ENCODE measurements at regions not wholly inside any gene's neighbourhood (a gene's known extent, or its start where the extent isn't known, plus 50 kb on each side); places are given as distances from the start of the nearest gene placed in this dataset.

DNA sequence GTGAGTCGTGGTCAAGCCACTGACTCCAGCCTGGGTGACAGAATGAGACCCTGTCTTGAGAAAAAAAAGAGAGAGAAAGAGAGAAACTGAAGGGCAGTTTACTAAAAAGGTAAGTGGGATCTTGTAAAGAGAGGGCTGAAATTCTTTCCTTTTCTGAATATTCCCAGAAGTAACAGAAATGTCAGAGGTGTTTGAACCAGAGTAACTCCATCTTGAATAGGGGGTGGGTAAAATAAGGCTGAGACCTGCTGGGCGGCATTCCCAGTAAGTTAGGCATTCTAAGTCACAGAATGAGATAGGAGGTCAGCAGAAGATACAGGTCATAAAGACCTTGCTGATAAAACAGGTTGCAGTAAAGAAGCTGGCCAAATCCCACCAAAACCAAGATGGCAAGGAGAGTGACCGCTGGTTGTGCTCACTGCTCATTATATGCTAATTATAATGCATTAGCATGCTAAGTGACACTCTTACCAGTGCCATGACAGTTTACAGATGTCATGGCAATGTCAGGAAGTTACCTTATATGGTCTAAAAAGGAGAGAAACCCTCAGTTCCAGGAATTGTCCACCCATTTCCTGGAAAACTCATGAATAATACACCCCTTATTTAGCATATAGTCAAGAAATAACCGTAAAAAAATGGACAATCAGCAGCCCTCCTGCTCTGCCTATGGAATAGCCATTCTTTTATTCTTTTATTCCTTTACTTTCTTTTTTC lies 1334.3 kb upstream of the ZEB2 start:
- DNase-seq (ENCODE audit: low read depth in 2 of 2): no peak

DNA sequence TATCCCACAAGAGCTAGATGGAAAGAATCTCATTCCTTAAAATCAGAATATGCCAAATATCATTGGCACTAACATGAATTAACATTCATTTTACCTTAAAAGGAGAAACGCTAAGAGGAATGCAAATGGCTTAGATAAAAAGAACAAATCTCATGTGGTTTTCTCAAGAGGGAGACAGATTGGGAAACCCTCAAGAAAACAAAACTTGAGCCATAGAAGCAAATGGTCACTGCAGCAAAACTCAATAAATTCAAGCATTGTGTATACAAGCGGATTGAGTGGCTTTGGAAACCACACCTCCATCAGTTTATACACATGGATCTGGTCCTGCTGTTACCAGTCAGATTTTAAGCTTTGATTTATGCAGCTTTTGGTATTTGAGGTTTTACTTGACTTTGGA lies 1331.8 kb upstream of the ZEB2 start:
- DNase-seq (ENCODE audit: low read depth in 2 of 2): no peak

DNA sequence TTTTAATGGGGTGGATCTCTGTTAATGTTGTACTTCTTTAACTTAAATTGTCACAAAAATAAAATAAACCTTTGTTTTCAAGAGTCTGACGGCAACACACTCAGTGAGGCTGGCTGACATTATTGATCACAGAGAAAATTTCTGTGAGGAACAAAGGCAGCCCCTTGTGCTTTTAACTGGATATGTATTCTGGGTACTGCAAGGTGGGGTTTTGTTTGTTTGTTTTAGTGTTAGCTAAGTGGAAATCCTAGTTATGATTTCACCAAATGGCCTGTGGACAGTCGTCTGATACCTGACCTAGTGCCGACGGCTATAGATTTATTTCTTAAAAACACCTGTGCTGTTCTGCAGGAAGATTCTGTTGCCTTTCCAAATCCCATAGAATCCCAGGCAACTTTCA lies 1329.5 kb upstream of the ZEB2 start:
- no peak for DNase-seq (ENCODE audit: low read depth in 2 of 2)

DNA sequence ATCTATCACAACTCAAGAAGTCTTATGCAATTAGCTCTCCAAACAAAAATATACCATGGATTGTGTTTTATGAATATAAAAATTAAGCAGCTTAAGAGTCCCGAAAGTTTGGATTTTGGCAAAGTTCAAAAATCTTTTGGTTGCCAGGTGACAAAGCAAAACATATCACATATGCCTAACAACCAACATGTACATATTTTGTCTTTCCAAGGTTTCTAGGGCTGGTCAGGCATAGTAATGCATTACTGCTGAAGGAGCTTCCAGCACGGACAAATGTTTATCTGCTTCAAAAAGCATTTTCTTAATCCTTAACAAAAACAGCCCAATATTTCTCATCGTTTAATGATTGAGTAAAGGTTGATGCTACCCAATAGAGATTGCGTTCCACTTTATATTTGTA lies 1327.1 kb upstream of the ZEB2 start:
- DNase-seq (ENCODE audit: low read depth in 2 of 2): no peak

DNA sequence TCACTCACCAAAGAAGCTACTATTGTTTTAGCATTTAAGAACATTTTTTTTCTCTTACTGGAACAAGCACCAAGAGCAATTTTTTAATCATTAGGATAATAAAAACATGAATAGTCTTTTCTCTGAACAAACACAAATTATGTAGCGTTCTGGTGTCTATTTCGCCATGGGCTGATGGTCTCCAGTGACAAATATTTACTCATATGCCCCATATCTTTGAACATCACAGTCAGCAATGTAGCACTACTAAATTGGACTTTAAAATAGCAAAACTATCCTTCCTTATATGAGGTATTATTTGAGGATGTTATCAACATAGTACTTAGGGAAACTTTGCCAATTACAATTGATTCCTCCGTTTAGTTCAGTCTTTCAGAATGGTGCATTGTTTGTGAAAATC lies 1326.0 kb upstream of the ZEB2 start:
- DNase-seq (ENCODE audit: low read depth in 2 of 2): no peak

DNA sequence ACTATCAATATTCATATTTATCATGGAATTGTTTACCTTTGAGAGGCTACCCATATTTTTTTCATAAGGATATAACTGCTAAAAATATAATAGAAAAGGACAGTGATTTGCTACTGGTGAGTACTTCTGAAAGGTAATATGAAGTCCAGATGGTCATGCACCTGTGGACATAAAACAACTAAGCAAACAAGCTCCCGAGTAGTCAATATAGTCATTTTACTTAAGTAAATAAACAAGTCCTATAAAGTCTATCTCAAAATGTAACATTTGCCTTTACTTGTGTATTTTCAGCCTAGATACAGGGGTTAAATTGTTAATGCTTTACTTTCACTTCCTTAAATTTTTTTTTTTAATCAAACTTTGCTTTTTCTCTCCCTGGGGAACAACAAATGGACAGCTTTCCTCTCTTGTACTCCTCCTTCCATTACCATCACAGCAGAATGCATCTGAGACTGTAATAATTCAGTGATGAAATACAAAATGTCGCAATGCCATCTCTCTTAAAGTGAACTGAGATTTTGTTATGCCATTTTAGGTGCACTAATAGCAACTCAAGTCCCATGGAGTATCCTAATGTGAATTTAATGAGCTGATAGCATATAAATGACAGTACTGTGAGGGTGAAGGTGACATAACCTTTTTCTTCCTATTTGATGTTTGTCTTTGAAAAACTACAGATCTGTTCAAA lies 1325.4 kb upstream of the ZEB2 start:
- DNase-seq (ENCODE audit: low read depth in 2 of 2): no peak

DNA sequence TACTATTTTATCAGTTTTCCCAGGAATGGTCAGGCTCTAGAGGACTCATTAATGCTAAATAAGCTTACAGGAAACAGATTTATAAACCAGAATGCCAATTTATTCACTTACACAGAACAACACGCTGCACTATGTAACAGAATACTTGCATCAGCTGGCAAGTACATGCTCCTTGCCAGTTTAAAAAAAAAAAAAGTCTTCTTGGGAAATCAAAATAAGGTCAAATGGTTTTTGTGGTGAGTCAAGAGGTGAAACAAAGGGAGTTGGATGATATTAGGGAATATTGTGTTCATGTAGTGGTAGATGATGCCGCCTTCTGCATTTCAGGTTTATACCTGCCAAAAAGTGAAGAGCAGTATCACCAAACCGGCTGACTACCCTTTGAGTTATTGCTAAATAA lies 1322.1 kb upstream of the ZEB2 start:
- DNase-seq (ENCODE audit: low read depth in 2 of 2): no peak

DNA sequence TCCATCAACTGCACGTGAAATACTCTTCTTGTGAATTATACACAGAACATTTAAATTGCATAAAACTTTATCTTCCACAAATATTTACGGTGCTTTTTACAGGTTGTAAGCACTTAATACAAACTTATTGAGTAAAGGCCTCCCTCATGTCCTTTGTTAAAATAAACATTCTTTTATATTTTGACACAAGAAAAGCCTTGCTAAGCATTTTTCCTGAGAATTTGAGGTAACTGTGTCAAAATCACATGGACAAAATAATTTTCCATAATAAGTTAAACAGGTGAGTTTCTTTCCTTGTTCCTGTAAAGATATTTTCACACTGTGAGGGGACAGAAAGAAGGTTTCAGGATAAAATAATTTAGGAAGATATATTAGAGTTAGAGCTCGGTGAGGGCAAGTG lies 1317.1 kb upstream of the ZEB2 start:
- DNase-seq (ENCODE audit: low read depth in 2 of 2): no peak

DNA sequence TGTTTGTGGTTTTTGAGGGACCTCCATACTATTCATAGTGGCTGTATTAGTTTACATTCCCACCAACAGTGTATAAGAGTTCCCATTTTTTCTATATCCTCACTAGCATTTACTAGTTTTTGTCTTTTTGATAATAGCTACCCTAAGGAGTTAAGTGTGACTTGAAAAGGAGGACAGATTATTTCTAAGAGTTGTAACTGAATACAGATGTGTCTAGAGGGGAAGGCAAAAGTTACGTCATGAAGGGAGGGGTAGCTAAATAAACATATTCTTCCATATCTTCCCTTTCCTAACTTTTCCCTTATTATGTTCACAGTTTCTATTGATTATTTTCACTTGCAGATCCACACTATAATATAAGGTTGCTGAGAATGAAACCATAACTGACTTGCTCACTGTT lies 1315.7 kb upstream of the ZEB2 start:
- no peak for DNase-seq (ENCODE audit: low read depth in 2 of 2)

DNA sequence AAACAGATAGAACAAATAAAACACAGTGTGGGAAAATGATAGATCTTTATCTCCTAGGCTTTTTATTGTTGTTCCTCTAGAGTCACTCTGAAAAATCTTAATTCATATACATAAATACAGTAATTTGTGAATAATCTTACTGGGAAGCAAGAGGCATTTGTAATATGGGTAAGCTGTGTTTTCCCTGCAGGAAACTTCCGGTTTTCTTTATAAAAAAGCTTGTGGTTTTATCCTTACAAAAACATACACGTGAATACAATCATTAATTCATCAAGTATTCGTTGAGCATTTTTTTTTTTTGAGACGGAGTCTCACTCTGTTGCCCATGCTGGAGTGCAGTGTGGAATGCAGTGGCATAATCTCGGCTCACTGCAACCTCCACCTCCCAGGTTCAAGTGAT lies 1312.8 kb upstream of the ZEB2 start:
- no peak for DNase-seq (ENCODE audit: low read depth in 2 of 2)

DNA sequence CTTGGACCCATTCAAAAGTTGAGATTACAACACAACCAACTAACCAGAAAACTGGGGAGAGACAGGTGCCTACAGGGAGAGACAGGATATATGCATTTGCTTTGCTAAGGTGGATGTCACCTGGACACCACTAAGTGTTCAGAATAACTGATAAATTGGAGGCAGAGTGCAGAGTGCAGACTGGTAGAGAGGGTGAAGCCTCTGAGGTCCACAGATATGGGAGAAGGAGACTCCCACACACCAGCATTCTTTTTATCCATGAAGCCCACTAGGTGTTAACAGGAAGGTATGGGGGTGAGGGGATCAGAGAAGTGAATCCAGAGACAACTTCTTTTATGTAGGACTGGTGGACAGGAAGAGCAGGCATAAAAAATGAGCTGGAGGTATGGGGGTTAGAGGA lies 1310.0 kb upstream of the ZEB2 start:
- DNase-seq (ENCODE audit: low read depth in 2 of 2): no peak

DNA sequence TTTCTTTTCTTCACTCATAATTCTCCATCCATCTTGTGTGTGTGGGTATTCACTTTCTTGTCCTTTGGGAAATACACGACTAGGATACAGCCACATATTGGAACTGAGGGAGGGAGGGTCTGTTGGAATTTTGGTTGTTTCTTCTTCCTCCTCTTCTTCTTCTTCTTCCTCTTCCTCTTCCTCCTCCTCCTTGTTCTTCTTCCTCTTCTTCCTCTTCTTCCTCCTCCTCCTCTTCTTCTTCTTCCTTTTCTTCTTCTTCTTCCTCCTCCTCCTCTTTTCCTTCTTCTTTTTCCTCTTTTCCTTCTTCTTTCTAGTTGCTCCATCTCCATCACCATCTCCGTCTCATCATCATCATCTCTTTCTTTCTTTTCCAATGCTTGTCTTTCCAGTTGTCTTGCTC lies 1307.3 kb upstream of the ZEB2 start:
- DNase-seq (ENCODE audit: low read depth in 2 of 2): no peak

DNA sequence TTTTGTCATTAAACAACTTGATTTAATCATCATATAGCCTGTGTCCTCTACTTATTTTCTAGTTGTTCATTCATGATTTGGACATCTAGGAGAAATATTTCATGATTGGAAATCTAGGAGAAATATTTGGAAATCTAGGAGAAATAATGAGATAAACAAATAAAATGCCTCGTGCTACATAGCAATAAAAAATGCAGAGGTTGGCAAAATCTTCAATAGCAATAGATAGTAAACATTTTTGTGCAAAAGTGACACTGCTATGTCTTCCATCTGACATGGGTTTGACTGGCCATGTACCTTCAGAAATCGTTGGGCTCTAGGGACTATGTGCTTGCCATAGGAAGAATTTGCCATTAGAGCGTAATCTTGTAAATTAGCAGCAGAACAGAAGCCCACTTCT lies 1304.5 kb upstream of the ZEB2 start:
- no peak for DNase-seq (ENCODE audit: low read depth in 2 of 2)

DNA sequence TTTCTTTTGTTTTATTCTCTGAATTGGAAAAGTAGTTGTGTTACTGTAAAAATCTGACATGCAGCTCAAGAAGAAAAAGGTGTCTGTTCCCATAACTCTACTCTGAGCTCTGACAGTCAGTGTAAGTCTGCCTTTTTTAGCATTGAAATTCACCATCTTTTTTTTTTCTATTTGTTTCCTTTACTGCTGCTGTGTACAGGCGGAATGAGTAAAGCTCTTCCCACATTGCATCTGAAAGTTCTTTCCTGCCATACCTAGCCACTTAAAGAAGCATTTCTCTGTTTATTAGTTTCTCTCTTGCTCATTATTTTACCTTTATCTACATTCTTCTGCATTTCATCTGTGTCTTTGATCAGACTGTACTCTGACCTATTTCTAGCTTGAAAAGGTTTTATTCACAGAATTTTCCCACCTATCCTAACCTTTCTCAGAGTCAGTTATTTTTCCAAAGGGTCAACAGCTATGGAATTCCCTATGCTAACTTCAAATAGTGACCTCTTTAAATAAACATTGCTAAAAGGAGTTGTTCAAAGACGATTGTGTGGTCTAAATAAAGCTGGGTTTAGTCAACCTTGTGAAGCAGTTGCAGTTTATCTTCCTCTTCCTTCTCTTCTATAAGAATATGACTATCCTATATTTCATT lies 1303.1 kb upstream of the ZEB2 start:
- DNase-seq (ENCODE audit: low read depth in 2 of 2): no peak

DNA sequence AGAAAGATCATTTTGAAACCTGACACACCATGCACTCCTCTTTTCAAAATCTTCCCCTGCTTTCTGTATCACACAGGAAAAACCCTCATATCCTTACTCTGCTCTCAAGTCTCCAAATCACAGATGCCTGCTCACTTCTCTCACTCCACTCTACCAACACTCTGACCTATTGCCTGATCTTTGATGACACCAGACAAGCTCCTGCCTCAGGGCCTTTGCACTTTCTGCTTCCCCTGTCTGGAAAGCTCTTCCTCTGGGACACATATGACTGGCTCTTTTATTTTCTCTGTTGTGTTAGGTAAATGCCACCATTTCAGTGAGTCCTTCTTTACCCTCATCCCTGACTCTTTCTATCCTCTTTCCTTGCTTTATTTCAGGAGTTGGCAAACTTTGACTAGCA lies 1300.7 kb upstream of the ZEB2 start:
- DNase-seq (ENCODE audit: low read depth in 2 of 2): no peak

DNA sequence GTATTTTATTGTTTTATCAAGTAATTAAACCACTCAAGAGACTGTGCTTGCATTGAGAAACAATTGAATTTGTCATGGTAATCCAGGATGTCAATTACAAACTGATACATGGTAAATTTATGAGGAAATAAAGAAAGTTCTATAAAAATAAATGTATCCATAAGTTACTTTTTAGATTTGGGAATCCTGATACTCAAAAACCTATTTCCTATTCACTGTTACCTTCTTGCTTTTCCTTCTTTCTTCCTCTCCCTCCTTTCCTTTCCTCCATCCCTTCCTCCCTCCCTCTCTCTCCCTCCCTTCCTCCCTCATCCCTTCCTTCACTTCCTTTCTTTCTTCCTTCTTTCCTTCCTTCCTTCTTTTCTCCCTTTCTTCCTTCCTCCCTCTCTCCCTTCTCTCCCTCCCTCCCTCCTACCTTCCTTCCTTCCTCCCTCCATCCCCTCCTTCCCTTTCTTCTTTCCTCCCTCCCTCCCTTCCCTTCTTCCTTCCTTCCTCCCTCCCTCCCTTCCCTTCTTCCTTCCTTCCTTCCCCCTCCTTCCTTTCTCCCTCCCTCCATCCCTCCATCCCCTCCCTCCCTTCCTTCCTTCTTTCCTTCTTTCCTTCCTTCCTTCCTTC lies 1299.1 kb upstream of the ZEB2 start:
- no peak for DNase-seq (ENCODE audit: low read depth in 2 of 2)

DNA sequence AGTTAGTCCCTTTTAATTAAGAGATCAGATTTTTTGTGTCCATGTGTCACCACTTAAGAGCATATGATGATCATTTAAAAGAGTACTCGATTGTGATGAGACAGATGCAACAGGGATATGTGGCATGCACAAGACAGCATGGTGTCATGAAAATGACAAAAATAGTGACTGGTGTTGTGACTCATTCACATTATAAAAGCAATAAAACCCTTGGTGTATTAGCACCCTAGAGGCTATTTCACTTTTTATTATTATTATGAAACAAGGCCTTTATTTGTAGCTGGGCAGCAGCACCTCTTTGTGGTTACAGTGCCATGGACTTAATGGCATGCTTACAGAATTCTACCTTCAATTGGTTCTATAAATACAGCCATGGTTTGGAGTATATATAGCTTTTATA lies 1296.0 kb upstream of the ZEB2 start:
- no peak for DNase-seq (ENCODE audit: low read depth in 2 of 2)

DNA sequence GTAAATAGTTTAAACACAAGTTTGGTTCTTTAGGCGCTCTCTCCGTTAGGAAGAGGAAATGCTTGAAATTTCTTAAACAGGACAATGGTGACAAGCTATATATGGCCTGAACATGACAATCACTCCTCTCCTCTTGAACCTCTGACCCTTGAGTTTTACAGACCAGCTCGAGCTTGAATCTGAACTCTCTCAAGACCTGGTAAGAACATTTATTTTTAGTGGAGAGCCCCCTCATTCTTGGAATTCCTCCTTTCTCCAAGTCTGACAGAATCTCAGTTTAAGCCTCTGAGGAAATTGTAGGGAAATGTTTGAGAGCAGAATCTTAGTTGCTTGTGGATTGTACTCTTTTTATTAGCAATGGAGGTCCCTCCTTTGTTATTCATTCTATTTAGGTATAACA lies 1293.6 kb upstream of the ZEB2 start:
- peak in 1 of 2 donors; percentile 6 for DNase-seq (ENCODE audit: low read depth in 2 of 2)

DNA sequence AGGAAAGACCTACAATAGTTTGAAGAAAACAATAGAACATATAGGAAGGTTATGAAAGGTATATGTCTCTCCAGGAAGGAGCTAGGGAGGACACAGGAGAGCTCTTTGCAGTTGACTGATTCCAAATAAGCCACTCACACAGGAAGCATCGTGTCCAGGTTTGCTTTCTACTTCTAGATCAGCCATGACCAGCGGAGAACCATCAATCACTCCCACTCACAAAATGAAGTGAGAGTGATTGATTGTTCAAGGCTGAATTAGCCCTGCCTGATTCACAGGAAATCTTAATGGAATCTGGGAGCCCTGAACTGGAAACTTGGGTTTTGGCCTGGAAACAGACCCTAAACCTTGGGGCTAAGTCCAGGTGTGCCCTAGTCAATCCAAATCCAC lies 1292.2 kb upstream of the ZEB2 start:
- peak in 1 of 2 donors; percentile 3 for DNase-seq (ENCODE audit: low read depth in 2 of 2)

DNA sequence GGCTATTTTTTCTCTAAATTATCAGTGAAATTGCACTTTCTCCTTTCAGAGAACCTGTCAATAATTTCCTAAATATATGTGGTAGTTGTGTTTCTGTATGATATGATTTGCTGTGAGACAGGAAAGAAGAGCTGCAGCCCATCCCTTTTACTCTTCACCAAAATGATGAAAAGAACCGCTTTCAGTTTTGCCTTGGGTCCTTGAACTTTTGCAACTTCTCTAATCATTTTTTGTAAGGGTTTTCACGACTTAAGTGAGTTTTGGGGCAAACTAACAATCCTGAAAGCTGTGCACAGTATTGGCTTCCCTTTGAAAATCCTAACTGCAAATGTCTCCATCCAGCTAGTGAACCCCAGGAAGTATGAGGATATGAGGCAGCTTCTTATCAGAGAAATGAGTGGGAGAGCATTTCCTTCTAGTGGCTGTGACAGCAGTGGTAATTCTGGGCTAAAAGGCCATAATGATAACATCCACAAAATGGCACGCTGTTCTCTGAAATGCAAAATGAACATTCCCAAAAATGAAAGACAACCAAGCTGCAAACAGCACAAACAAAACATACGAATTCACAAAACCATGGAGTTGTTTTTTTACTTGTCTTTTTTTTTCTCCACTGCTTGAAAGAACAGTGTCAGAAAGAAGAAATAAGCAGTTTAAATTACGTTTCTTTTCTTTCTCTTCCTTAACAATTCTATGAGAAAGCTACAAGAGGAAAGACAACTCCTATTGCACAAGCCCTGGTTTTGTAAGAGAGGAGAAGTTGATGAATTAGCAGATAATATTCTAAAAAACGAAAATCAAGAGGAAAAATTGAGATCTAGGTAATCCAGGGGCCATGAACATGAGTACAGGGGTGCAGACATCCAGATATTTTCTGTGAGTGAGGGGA lies 1291.6 kb upstream of the ZEB2 start:
- peak in 1 of 2 donors; percentile 28 for DNase-seq (ENCODE audit: low read depth in 2 of 2)

DNA sequence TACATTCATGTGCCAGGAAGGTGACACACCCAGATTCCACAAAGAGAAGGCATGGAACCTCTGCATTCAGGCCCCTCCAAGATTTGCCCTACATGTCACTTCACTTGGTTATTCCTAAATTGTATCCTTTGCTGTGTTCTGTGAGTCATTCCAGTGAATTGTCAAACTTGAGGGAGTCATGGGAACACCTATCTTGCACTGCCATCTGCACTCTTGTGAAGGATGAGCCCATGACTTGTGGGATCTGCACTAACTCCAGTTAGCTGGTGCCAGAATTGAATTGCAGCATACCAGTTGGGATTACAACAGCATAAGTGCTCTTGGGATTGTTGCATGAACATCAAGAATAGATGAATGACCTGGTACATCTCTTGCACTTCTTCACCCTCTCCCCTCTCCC lies 1288.0 kb upstream of the ZEB2 start:
- no peak for DNase-seq (ENCODE audit: low read depth in 2 of 2)

DNA sequence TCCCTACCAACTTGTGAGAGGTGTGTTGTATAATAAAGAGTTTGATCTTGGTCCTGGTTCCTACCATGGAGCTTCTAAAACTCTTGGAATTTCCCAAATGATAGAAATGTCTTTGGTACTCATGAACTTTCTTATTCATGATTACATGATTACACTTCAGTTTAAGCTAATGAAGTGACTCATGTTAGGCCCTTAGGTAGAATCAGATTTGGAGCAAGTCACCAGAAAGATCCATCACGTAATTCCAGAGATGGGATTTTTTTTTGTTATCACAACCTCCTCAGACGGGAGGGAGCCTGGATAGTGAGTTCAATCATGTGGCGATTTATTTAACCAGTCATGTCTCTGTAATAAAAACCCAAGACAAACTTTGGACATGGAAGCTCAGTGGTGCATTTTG lies 1287.6 kb upstream of the ZEB2 start:
- no peak for DNase-seq (ENCODE audit: low read depth in 2 of 2)

All from dermis microvascular lymphatic vessel endothelial cell (primary cell).